ENCODE measurements at regions not wholly inside any gene's neighbourhood (a gene's known extent, or its start where the extent isn't known, plus 50 kb on each side); places are given as distances from the start of the nearest gene placed in this dataset.

DNA sequence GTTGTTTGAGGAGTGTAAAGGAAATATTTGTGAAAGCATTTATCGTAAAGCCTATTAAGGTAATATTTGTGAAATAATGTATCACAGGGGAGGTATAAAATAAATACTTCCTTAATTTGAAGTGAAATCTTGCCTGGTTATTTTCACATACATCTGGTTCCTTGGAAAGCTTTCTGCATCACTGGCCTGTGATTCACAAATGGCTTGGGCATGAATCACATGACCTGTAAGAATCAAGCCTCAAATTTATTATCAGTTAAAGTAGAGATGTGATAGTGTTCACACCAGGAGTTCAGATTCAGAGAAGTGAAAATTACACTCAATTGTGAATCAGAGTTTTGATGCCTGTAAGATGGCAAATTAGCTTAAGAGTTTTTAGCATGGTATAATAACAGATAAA is 1911.4 kb downstream of the STIM2 start:
- H3K4me2 ChIP-seq (ENCODE audit: low read length) = no peak overlapping the region
- no peak overlapping the region for H3K4me3 ChIP-seq (ENCODE audit: low read length)
- H3K79me2 ChIP-seq (ENCODE audit: control insufficient read depth, low read length) = no peaks in the 10 kb centered on the region
- no peaks in the 10 kb centered on the region for H3F3A ChIP-seq (ENCODE audit: control insufficient read depth, insufficient read depth)
- H3K36me3 ChIP-seq (ENCODE audit: control insufficient read depth, low read length) = no peaks in the 10 kb centered on the region
- no peak overlapping the region for H3K27ac ChIP-seq (ENCODE audit: low read depth, low read length)
- TF ChIP-seq, protein P1, sequence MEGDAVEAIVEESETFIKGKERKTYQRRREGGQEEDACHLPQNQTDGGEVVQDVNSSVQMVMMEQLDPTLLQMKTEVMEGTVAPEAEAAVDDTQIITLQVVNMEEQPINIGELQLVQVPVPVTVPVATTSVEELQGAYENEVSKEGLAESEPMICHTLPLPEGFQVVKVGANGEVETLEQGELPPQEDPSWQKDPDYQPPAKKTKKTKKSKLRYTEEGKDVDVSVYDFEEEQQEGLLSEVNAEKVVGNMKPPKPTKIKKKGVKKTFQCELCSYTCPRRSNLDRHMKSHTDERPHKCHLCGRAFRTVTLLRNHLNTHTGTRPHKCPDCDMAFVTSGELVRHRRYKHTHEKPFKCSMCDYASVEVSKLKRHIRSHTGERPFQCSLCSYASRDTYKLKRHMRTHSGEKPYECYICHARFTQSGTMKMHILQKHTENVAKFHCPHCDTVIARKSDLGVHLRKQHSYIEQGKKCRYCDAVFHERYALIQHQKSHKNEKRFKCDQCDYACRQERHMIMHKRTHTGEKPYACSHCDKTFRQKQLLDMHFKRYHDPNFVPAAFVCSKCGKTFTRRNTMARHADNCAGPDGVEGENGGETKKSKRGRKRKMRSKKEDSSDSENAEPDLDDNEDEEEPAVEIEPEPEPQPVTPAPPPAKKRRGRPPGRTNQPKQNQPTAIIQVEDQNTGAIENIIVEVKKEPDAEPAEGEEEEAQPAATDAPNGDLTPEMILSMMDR (IDR thresholded peaks at IDR 0.05; ENCODE audit: low read depth, low read length, poor library complexity, severe bottlenecking) = no peak
- TF ChIP-seq EZH2phosphoT487 (IDR thresholded peaks at IDR 0.05; ENCODE audit: borderline replicate concordance, low read length) = no peak
- H3K27me3 ChIP-seq (ENCODE audit: control insufficient read depth, low read length) = no peaks in the 10 kb centered on the region
- no peaks in the 10 kb centered on the region for H4K20me1 ChIP-seq (ENCODE audit: control insufficient read depth, insufficient read depth, low read depth, low read length)
- no peaks in the 10 kb centered on the region for H3K9me3 ChIP-seq (ENCODE audit: control insufficient read depth, insufficient read depth, low read length)
- H3K9me2 ChIP-seq (replicated peaks; ENCODE audit: control insufficient read depth, low read length) = no peaks in the 10 kb centered on the region
- H3K4me1 ChIP-seq (ENCODE audit: control insufficient read depth, low read length) = no peaks in the 10 kb centered on the region

DNA sequence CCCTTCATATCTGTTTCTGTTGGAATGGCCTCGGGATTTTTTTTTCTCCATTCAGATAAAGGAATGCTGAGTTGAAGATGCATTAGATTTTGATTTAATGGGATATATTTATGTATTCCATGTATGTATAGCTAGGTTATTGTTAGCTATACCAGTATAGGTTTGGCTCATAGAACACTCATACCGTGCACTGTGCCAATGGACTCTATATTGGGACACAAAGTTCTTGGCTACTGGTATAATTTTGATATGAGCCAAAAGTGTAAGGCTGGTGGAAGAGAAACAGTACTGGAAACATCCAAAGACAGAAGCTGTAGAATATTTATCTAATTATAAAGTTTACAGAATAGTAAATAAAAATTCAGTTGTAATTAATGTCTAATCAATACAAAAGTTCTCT is 1912.1 kb downstream of the STIM2 start:
- H3K27ac ChIP-seq (ENCODE audit: low read depth, low read length) = no peak overlapping the region
- H3K79me2 ChIP-seq (ENCODE audit: control insufficient read depth, low read length) = no peaks in the 10 kb centered on the region
- no peak overlapping the region for H3K4me2 ChIP-seq (ENCODE audit: low read length)
- no peaks in the 10 kb centered on the region for H3F3A ChIP-seq (ENCODE audit: control insufficient read depth, insufficient read depth)
- no peaks in the 10 kb centered on the region for H4K20me1 ChIP-seq (ENCODE audit: control insufficient read depth, insufficient read depth, low read depth, low read length)
- no peaks in the 10 kb centered on the region for H3K9me3 ChIP-seq (ENCODE audit: control insufficient read depth, insufficient read depth, low read length)
- no peak overlapping the region for H3K4me3 ChIP-seq (ENCODE audit: low read length)
- no peaks in the 10 kb centered on the region for H3K36me3 ChIP-seq (ENCODE audit: control insufficient read depth, low read length)
- no peaks in the 10 kb centered on the region for H3K4me1 ChIP-seq (ENCODE audit: control insufficient read depth, low read length)
- H3K27me3 ChIP-seq (ENCODE audit: control insufficient read depth, low read length) = no peaks in the 10 kb centered on the region
- no peaks in the 10 kb centered on the region for H3K9me2 ChIP-seq (replicated peaks; ENCODE audit: control insufficient read depth, low read length)
- TF ChIP-seq EZH2phosphoT487 (IDR thresholded peaks at IDR 0.05; ENCODE audit: borderline replicate concordance, low read length) = no peak

DNA sequence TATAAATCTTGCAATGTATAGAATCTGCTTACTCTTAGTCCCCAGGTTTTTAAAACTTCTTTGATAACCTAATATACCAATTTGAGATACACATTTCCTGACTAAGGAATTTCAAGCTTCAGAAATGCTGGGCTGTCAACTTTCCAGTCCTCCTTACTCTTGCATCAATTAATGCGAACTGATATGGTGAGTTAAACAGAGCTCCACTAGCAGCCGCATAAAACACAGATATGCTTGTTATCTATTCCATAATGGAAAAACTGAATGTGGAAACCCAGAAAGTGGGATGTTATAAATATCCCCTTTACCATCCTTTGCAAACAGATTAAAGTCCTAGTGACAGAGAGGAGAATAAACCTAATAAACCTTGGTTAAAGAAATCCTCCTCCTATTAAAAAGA is 1913.7 kb downstream of the STIM2 start:
- H3K9me3 ChIP-seq (ENCODE audit: control insufficient read depth, insufficient read depth, low read length) = no peaks in the 10 kb centered on the region
- no peaks in the 10 kb centered on the region for H3K27me3 ChIP-seq (ENCODE audit: control insufficient read depth, low read length)
- no peak overlapping the region for H3K27ac ChIP-seq (ENCODE audit: low read depth, low read length)
- no peaks in the 10 kb centered on the region for H3K9me2 ChIP-seq (replicated peaks; ENCODE audit: control insufficient read depth, low read length)
- TF ChIP-seq, protein P1 (IDR thresholded peaks at IDR 0.05; ENCODE audit: low read depth, low read length, poor library complexity, severe bottlenecking) = no peak
- no peak for TF ChIP-seq EZH2phosphoT487 (IDR thresholded peaks at IDR 0.05; ENCODE audit: borderline replicate concordance, low read length)
- no peaks in the 10 kb centered on the region for H4K20me1 ChIP-seq (ENCODE audit: control insufficient read depth, insufficient read depth, low read depth, low read length)
- no peaks in the 10 kb centered on the region for H3F3A ChIP-seq (ENCODE audit: control insufficient read depth, insufficient read depth)
- H3K4me1 ChIP-seq (ENCODE audit: control insufficient read depth, low read length) = no peaks in the 10 kb centered on the region
- H3K4me3 ChIP-seq (ENCODE audit: low read length) = no peak overlapping the region
- H3K79me2 ChIP-seq (ENCODE audit: control insufficient read depth, low read length) = no peaks in the 10 kb centered on the region
- no peaks in the 10 kb centered on the region for H3K36me3 ChIP-seq (ENCODE audit: control insufficient read depth, low read length)
- no peak overlapping the region for H3K4me2 ChIP-seq (ENCODE audit: low read length)

DNA sequence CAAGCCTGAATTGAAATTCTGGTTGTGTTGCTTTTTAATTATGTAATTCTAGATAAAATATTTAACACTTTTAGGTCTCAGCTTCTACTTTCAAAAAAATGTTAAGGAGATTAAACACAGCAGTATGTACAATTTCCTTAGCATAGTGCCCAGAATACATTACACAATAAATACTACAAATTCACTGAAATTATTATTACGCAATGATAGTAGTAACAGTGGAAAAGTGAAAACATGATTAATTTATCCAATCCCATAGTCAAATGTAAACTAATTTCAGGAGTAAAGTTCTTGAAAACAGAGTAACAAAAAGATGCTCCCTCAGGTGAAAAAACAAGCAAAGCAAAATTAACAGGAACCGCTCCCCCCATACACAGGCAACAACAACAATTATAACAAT is 1915.4 kb downstream of the STIM2 start:
- no peak for TF ChIP-seq EZH2phosphoT487 (IDR thresholded peaks at IDR 0.05; ENCODE audit: borderline replicate concordance, low read length)
- TF ChIP-seq, protein P1 (IDR thresholded peaks at IDR 0.05; ENCODE audit: low read depth, low read length, poor library complexity, severe bottlenecking) = no peak
- no peaks in the 10 kb centered on the region for H4K20me1 ChIP-seq (ENCODE audit: control insufficient read depth, insufficient read depth, low read depth, low read length)
- no peak overlapping the region for H3K4me2 ChIP-seq (ENCODE audit: low read length)
- H3K4me1 ChIP-seq (ENCODE audit: control insufficient read depth, low read length) = no peaks in the 10 kb centered on the region
- no peak overlapping the region for H3K4me3 ChIP-seq (ENCODE audit: low read length)
- H3F3A ChIP-seq (ENCODE audit: control insufficient read depth, insufficient read depth) = no peaks in the 10 kb centered on the region
- H3K9me2 ChIP-seq (replicated peaks; ENCODE audit: control insufficient read depth, low read length) = no peaks in the 10 kb centered on the region
- H3K9me3 ChIP-seq (ENCODE audit: control insufficient read depth, insufficient read depth, low read length) = no peaks in the 10 kb centered on the region
- H3K79me2 ChIP-seq (ENCODE audit: control insufficient read depth, low read length) = no peaks in the 10 kb centered on the region
- H3K27ac ChIP-seq (ENCODE audit: low read depth, low read length) = no peak overlapping the region
- H3K36me3 ChIP-seq (ENCODE audit: control insufficient read depth, low read length) = no peaks in the 10 kb centered on the region
- no peaks in the 10 kb centered on the region for H3K27me3 ChIP-seq (ENCODE audit: control insufficient read depth, low read length)

Data from DOHH2 (cell line).